HG03139 (cell line): ENCODE measurements at regions not wholly inside any gene's neighbourhood (a gene's known extent, or its start where the extent isn't known, plus 50 kb on each side); places are given as distances from the start of the nearest gene placed in this dataset.

ENCODE experiments used
- ATAC-seq: cut with Tn5 transposase; IDR thresholded peaks from one replicate; pipeline ENCODE4 v1.9.1; 2021; ENCODE audit not compliant: unreplicated experiment

- ATAC-seq: no peak
Observed at GRCh38 chr12:59927032-59927431, 331.2 kb downstream of the SLC16A7 start.

GRCh38 chr12:59928416-59928815 is 332.6 kb downstream of the SLC16A7 start:
- ATAC-seq: no peak

- ATAC-seq: no peak
Observed at GRCh38 chr12:59929110-59929509, 333.3 kb downstream of the SLC16A7 start.

GRCh38 chr12:59934486-59934885 is 338.7 kb downstream of the SLC16A7 start:
- no peak for ATAC-seq

- no peak for ATAC-seq
Observed at GRCh38 chr12:59936534-59936933, 340.7 kb downstream of the SLC16A7 start.

- no peak for ATAC-seq
Observed at GRCh38 chr12:59937148-59937547, 341.3 kb downstream of the SLC16A7 start.

GRCh38 chr12:59938190-59938962 is 342.5 kb downstream of the SLC16A7 start:
- ATAC-seq: no peak

- no peak for ATAC-seq
Observed at GRCh38 chr12:59940631-59941342, 345.0 kb downstream of the SLC16A7 start.

- ATAC-seq: no peak
Observed at GRCh38 chr12:59941461-59941860, 345.6 kb downstream of the SLC16A7 start.

GRCh38 chr12:59944177-59944576 is 348.3 kb downstream of the SLC16A7 start:
- ATAC-seq: no peak

- no peak for ATAC-seq
Observed at GRCh38 chr12:59946635-59947034, 350.8 kb downstream of the SLC16A7 start.

GRCh38 chr12:59963546-59963945 is 367.7 kb downstream of the SLC16A7 start:
- no peak for ATAC-seq

GRCh38 chr12:59972905-59973304 is 377.1 kb downstream of the SLC16A7 start:
- no peak for ATAC-seq

GRCh38 chr12:59973515-59973914 is 377.7 kb downstream of the SLC16A7 start:
- ATAC-seq: no peak

GRCh38 chr12:59977779-59978178 is 381.9 kb downstream of the SLC16A7 start:
- ATAC-seq: no peak

- no peak for ATAC-seq
Observed at GRCh38 chr12:59980476-59980875, 384.6 kb downstream of the SLC16A7 start.

GRCh38 chr12:59999291-59999690 is 403.5 kb downstream of the SLC16A7 start:
- no peak for ATAC-seq

GRCh38 chr12:60010486-60010885 is 414.7 kb downstream of the SLC16A7 start:
- ATAC-seq: no peak

- ATAC-seq: no peak
Observed at GRCh38 chr12:60012659-60013058, 416.8 kb downstream of the SLC16A7 start.

- ATAC-seq: no peak
Observed at GRCh38 chr12:60014436-60014835, 418.6 kb downstream of the SLC16A7 start.

- ATAC-seq: no peak
Observed at GRCh38 chr12:60020068-60020467, 424.2 kb downstream of the SLC16A7 start.

- ATAC-seq: no peak
Observed at GRCh38 chr12:60021235-60021634, 425.4 kb downstream of the SLC16A7 start.
